SK-N-DZ (cell line): ENCODE measurements at regions not wholly inside any gene's neighbourhood (a gene's known extent, or its start where the extent isn't known, plus 50 kb on each side); places are given as distances from the start of the nearest gene placed in this dataset.

Source experiments
- DNase-seq: peaks from one replicate; pipeline ENCODE4 v3.0.0-alpha.2; 2015; ENCODE audit warnings: low spot score

- DNase-seq: no peak
Observed at GRCh38 chr1:56315293-56315942, 263.9 kb downstream of the PLPP3 start.

GRCh38 chr1:56313560-56313959 lies 265.8 kb downstream of the PLPP3 start:
- DNase-seq: no peak

GRCh38 chr1:56311766-56312165 lies 267.6 kb downstream of the PLPP3 start:
- DNase-seq: no peak

- DNase-seq: no peak
Observed at GRCh38 chr1:56310945-56311344, 268.4 kb downstream of the PLPP3 start.

- no peak for DNase-seq
Observed at GRCh38 chr1:56309065-56309464, 270.3 kb downstream of the PLPP3 start.

- no peak for DNase-seq
Observed at GRCh38 chr1:56304975-56305374, 274.4 kb downstream of the PLPP3 start.

- DNase-seq: no peak
Observed at GRCh38 chr1:56303805-56304204, 275.6 kb downstream of the PLPP3 start.

- DNase-seq: no peak
Observed at GRCh38 chr1:56302878-56303277, 276.5 kb downstream of the PLPP3 start.

GRCh38 chr1:56301791-56302190 lies 277.6 kb downstream of the PLPP3 start:
- no peak for DNase-seq

- DNase-seq: no peak
Observed at GRCh38 chr1:56300836-56301235, 278.5 kb downstream of the PLPP3 start.

GRCh38 chr1:56298866-56299265 lies 280.5 kb downstream of the PLPP3 start:
- no peak for DNase-seq

GRCh38 chr1:56297904-56298303 lies 281.5 kb downstream of the PLPP3 start:
- no peak for DNase-seq

- no peak for DNase-seq
Observed at GRCh38 chr1:56297208-56297607, 282.2 kb downstream of the PLPP3 start.

- DNase-seq: no peak
Observed at GRCh38 chr1:56295949-56296929, 283.1 kb downstream of the PLPP3 start.

GRCh38 chr1:56291374-56291919 lies 287.9 kb downstream of the PLPP3 start:
- no peak for DNase-seq

GRCh38 chr1:56289260-56289659 lies 290.1 kb downstream of the PLPP3 start:
- DNase-seq: no peak

GRCh38 chr1:56287721-56288120 lies 291.6 kb downstream of the PLPP3 start:
- DNase-seq: no peak

- DNase-seq: no peak
Observed at GRCh38 chr1:56286956-56287355, 292.4 kb downstream of the PLPP3 start.

GRCh38 chr1:56286506-56286905 lies 292.9 kb downstream of the PLPP3 start:
- DNase-seq: no peak

- no peak for DNase-seq
Observed at GRCh38 chr1:56285554-56286402, 293.6 kb downstream of the PLPP3 start.

GRCh38 chr1:56284928-56285327 lies 294.4 kb downstream of the PLPP3 start:
- no peak for DNase-seq

- no peak for DNase-seq
Observed at GRCh38 chr1:56278061-56278460, 301.3 kb downstream of the PLPP3 start.
